DMS 273 (cell line): ENCODE measurements at regions not wholly inside any gene's neighbourhood (a gene's known extent, or its start where the extent isn't known, plus 50 kb on each side); places are given as distances from the start of the nearest gene placed in this dataset.

Experiments
- DNase-seq: peaks from one replicate; lab custom pipeline; 2025; ENCODE audit not compliant: unreplicated experiment; lab: John Stamatoyannopoulos, UW

GRCh38 chr10:130807096-130807495 is 504.4 kb downstream of the TCERG1L start:
- DNase-seq: no peak

GRCh38 chr10:130807721-130808120 is 503.8 kb downstream of the TCERG1L start:
- DNase-seq: no peak

- DNase-seq: no peak
Measured at GRCh38 chr10:130808243-130808642, 503.3 kb downstream of the TCERG1L start.

- DNase-seq: no peak
Measured at GRCh38 chr10:130808686-130809085, 502.8 kb downstream of the TCERG1L start.

- no peak for DNase-seq
Measured at GRCh38 chr10:130809181-130809580, 502.3 kb downstream of the TCERG1L start.

- no peak for DNase-seq
Measured at GRCh38 chr10:130809761-130810515, 501.6 kb downstream of the TCERG1L start.

- DNase-seq: no peak
Measured at GRCh38 chr10:130810856-130811255, 500.7 kb downstream of the TCERG1L start.

- DNase-seq: no peak
Measured at GRCh38 chr10:130812381-130813148, 499.0 kb downstream of the TCERG1L start.

- no peak for DNase-seq
Measured at GRCh38 chr10:130814610-130815009, 496.9 kb downstream of the TCERG1L start.

- no peak for DNase-seq
Measured at GRCh38 chr10:130816116-130816901, 495.2 kb downstream of the TCERG1L start.

- no peak for DNase-seq
Measured at GRCh38 chr10:130817046-130817624, 494.4 kb downstream of the TCERG1L start.

- DNase-seq: no peak
Measured at GRCh38 chr10:130817674-130818073, 493.8 kb downstream of the TCERG1L start.

GRCh38 chr10:130820880-130821482 is 490.5 kb downstream of the TCERG1L start:
- DNase-seq: no peak

- no peak for DNase-seq
Measured at GRCh38 chr10:130824230-130825014, 487.1 kb downstream of the TCERG1L start.

- no peak for DNase-seq
Measured at GRCh38 chr10:130833596-130833995, 477.9 kb downstream of the TCERG1L start.

- DNase-seq: no peak
Measured at GRCh38 chr10:130834170-130834569, 477.4 kb downstream of the TCERG1L start.

GRCh38 chr10:130834573-130834972 is 476.9 kb downstream of the TCERG1L start:
- no peak for DNase-seq

GRCh38 chr10:130835068-130835467 is 476.5 kb downstream of the TCERG1L start:
- DNase-seq: no peak

- DNase-seq: no peak
Measured at GRCh38 chr10:130836344-130836743, 475.2 kb downstream of the TCERG1L start.

GRCh38 chr10:130843051-130843653 is 468.4 kb downstream of the TCERG1L start:
- no peak for DNase-seq
